ENCODE measurements at regions not wholly inside any gene's neighbourhood (a gene's known extent, or its start where the extent isn't known, plus 50 kb on each side); places are given as distances from the start of the nearest gene placed in this dataset.
"Not testable (repeated sequence)": the region's sequence is repeated elsewhere in the genome, so short reads cannot be mapped to it uniquely, and the experiment has no call there.

DNA sequence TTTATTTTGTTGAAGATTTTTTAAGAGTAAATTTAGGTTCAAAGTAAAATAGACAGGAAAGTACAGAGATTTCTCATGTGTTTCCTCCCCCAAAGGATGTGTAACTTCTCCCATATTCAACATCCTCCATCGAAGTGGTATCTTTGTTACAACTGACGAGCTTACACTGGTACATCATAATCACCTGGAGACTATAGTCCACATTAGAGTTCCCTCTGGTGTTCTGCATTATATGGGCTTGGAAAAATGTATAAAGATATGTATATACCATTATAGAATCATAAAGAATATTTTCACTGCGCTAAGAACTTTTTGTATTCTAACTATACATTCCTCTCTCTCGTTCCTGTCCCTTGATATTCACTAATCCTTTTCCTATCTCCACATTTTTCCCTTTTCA is 203.7 kb downstream of the AMY1C start:
- Mint-ChIP-seq H3K9me3 (no peaks in the 10 kb centered on the region), H3K27me3 (no peaks in the 10 kb centered on the region), H3K27ac (no peak overlapping the region), H3K4me3 (no peak overlapping the region), H3K4me1 (no peaks in the 10 kb centered on the region), H3K36me3 (ENCODE audit: low read depth) (no peaks in the 10 kb centered on the region)
- DNase-seq = no peak
- intact Hi-C loops (cut with micrococcal nuclease) = no loop called here

DNA sequence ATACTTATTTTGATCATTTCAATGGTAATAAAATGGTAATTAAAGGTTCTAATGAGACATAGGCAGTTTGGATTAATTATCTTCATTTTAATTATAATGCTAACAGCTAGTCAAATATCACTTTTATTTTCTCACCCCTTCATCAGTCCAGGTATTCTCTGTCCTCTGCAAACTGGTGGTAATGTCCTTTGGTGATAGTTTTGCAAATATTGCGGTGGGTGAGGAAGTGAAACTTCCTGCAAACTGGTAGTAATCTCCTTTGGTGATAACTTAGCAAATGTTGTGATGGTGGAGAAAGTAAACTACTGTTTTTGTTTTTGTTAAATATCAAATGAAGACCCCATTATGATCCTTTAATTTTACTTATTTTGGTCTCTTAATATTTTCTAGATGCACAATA is 209.0 kb downstream of the AMY1C start:
- no peaks in the 10 kb centered on the region for H3K4me1 Mint-ChIP-seq
- H3K4me3 Mint-ChIP-seq = no peak overlapping the region
- H3K9me3 Mint-ChIP-seq = no peaks in the 10 kb centered on the region

DNA sequence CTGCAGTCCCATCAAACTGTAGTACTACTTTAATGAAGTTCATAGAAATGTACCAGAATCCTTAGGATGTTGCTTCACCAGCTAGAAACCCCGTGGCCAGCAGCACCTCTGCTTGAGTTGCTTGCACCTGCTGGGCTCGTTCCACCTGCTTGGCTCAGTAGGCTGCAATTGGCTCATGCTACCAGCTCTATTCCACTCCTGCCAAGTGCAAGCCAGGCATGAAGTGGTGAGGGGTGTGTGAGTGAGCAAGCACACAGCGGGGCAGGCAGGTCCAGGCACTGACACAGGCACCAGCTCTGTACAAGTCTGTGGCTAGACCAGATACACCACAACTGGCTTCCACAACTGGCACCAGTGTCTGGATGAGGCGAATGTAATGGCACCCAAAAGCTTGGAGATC is 209.9 kb downstream of the AMY1C start:
- H3K27ac Mint-ChIP-seq = no peak overlapping the region
- no peak overlapping the region for H3K4me3 Mint-ChIP-seq
- no peaks in the 10 kb centered on the region for H3K36me3 Mint-ChIP-seq (ENCODE audit: low read depth)
- intact Hi-C loops (cut with micrococcal nuclease) = no loop called here
- no peaks in the 10 kb centered on the region for H3K27me3 Mint-ChIP-seq
- DNase-seq = no peak
- no peaks in the 10 kb centered on the region for H3K4me1 Mint-ChIP-seq
- H3K9me3 Mint-ChIP-seq = no peaks in the 10 kb centered on the region

More for the DNA sequence above, 209.0 kb downstream of the AMY1C start:
- Mint-ChIP-seq H3K36me3 (ENCODE audit: low read depth) (no peaks in the 10 kb centered on the region), H3K27ac (no peak overlapping the region), H3K27me3 (no peaks in the 10 kb centered on the region)
- no peak for DNase-seq
- intact Hi-C loops (cut with micrococcal nuclease) = no loop called here

- intact Hi-C loops (cut with micrococcal nuclease) = no loop called here
- no peak for DNase-seq
- Mint-ChIP-seq H3K9me3 (no peaks in the 10 kb centered on the region), H3K4me1 (no peaks in the 10 kb centered on the region), H3K27ac (no peak overlapping the region), H3K4me3 (no peak overlapping the region), H3K27me3 (no peaks in the 10 kb centered on the region), H3K36me3 (ENCODE audit: low read depth) (no peaks in the 10 kb centered on the region)
Measured at GRCh38 chr1:103960045-103960444, 210.3 kb downstream of the AMY1C start.

DNA sequence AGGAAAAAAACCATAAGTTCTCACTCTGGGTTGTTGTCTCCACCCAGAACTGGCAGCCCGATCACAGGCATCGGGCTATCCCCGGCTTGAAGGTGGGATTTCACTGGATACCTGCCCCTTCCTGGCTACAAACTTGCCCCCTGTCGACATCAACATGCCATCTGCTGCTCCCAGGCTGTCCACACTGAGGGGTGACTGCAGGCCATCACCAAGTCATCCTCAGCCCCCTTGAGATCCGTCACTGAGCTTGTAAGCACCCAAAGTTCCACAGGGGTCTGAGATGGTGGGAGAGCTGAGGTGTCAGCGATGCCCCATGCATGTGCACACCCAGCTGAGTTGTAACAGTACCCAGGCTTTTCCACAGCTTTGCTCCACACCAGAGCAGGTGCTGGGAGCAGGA is 211.0 kb downstream of the AMY1C start:
- Mint-ChIP-seq H3K4me3 (no peak overlapping the region), H3K9me3 (peaks cover 4% of the 10 kb centered on the region), H3K36me3 (ENCODE audit: low read depth) (no peaks in the 10 kb centered on the region), H3K27me3 (no peaks in the 10 kb centered on the region), H3K27ac (no peak overlapping the region), H3K4me1 (no peaks in the 10 kb centered on the region)
- no peak for DNase-seq
- intact Hi-C loops (cut with micrococcal nuclease) = no loop called here

DNA sequence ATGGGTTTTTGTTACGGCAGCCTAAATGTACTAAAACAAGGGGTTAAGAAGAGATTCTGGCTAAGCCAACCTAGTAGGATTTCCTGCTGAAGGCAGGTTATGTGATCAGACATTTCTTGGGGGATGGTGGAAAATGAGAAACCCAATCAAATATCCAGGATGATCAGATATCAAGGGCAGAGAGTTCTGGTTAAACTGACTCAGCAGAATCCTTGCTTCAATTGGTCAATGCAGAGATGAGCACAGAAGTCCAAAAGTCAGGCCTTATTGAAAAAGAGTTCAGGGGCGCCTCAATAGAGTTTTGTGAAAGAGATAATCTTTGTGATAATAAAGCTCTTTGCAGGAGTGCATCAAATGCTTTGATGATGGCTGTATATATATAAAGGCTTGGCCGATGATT is 237.1 kb downstream of the AMY1C start:
- no peaks in the 10 kb centered on the region for H3K27me3 Mint-ChIP-seq
- peaks cover 8% of the 10 kb centered on the region for H3K9me3 Mint-ChIP-seq
- H3K4me3 Mint-ChIP-seq = no peak overlapping the region
- DNase-seq = no peak
- H3K27ac Mint-ChIP-seq = no peak overlapping the region
- H3K4me1 Mint-ChIP-seq = no peaks in the 10 kb centered on the region
- H3K36me3 Mint-ChIP-seq (ENCODE audit: low read depth) = no peaks in the 10 kb centered on the region
- intact Hi-C loops (cut with micrococcal nuclease) = no loop called here

GRCh38 chr1:103997631-103998030 is 247.9 kb downstream of the AMY1C start:
- no peak for DNase-seq
- intact Hi-C loops (cut with micrococcal nuclease) = no loop called here
- Mint-ChIP-seq H3K27me3 (no peaks in the 10 kb centered on the region), H3K4me1 (no peaks in the 10 kb centered on the region), H3K4me3 (no peak overlapping the region), H3K36me3 (ENCODE audit: low read depth) (no peaks in the 10 kb centered on the region), H3K9me3 (no peaks in the 10 kb centered on the region), H3K27ac (no peak overlapping the region)

DNA sequence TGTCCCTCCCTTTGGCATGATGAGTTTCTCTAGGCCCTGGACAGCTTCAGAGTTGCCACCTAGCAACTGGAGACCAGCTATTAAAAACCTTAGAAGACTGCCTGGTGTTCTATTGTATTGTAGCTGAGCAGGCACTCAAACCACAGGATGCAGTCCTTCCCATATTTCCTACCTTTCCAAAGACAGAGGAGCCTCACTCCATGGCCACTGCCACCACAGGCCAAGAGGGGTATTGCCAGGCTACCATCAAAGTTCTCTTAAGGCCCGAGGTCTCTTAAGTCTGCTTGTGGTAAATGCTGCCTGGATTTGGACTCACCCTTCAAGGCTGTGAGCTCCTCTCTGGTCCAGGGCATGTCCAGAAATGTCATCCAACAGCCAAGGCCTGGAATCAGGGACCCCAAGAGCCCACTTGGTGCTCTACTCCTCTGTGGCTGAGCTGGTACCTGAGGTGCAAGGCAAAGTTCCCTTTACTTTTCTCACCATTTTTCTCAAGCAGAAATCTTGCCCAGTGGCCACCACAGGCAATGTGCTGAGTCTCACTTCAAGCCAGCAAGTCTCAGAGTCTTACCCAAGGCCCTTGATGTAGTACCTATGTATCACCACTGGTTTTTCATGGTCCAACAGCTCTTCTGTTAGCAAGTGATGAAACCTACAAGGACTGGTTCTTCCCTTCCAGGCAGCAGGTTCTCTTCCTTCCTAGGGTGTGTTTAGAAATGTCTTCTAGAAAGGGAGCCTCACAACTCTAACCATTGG is 269.4 kb downstream of the AMY1C start:
- no peak for DNase-seq
- H3K27me3 Mint-ChIP-seq = no peaks in the 10 kb centered on the region
- H3K4me1 Mint-ChIP-seq = no peaks in the 10 kb centered on the region
- H3K4me3 Mint-ChIP-seq = no peak overlapping the region
- H3K9me3 Mint-ChIP-seq = no peaks in the 10 kb centered on the region
- intact Hi-C loops (cut with micrococcal nuclease) = no loop called here
- H3K36me3 Mint-ChIP-seq (ENCODE audit: low read depth) = no peaks in the 10 kb centered on the region
- no peak overlapping the region for H3K27ac Mint-ChIP-seq

GRCh38 chr1:104019675-104020049 is 270.0 kb downstream of the AMY1C start:
- Mint-ChIP-seq H3K4me3 (no peak overlapping the region), H3K27ac (no peak overlapping the region), H3K27me3 (no peaks in the 10 kb centered on the region), H3K9me3 (no peaks in the 10 kb centered on the region), H3K4me1 (no peaks in the 10 kb centered on the region), H3K36me3 (ENCODE audit: low read depth) (no peaks in the 10 kb centered on the region)
- DNase-seq = no peak
- intact Hi-C loops (cut with micrococcal nuclease) = no loop called here

- Mint-ChIP-seq H3K27me3 (no peaks in the 10 kb centered on the region), H3K4me3 (no peak overlapping the region), H3K9me3 (no peaks in the 10 kb centered on the region), H3K4me1 (no peaks in the 10 kb centered on the region), H3K27ac (no peak overlapping the region), H3K36me3 (ENCODE audit: low read depth) (no peaks in the 10 kb centered on the region)
- intact Hi-C loops (cut with micrococcal nuclease) = no loop called here
- DNase-seq = no peak
Measured at GRCh38 chr1:104028416-104029035, 278.8 kb downstream of the AMY1C start.

GRCh38 chr1:104029456-104029970 is 279.8 kb downstream of the AMY1C start:
- Mint-ChIP-seq H3K27ac (no peak overlapping the region), H3K36me3 (ENCODE audit: low read depth) (no peaks in the 10 kb centered on the region), H3K9me3 (no peaks in the 10 kb centered on the region), H3K4me3 (no peak overlapping the region), H3K4me1 (no peaks in the 10 kb centered on the region), H3K27me3 (no peaks in the 10 kb centered on the region)
- DNase-seq = no peak
- intact Hi-C loops (cut with micrococcal nuclease) = no loop called here

- Mint-ChIP-seq H3K27ac (no peak overlapping the region), H3K27me3 (no peaks in the 10 kb centered on the region), H3K9me3 (peaks cover 5% of the 10 kb centered on the region), H3K36me3 (ENCODE audit: low read depth) (no peaks in the 10 kb centered on the region), H3K4me3 (no peak overlapping the region), H3K4me1 (no peaks in the 10 kb centered on the region)
- intact Hi-C loops (cut with micrococcal nuclease) = no loop called here
- DNase-seq = no peak
Measured at GRCh38 chr1:104056786-104057185, 307.1 kb downstream of the AMY1C start.

- intact Hi-C loops (cut with micrococcal nuclease); H3K27ac Mint-ChIP-seq; H3K9me3 Mint-ChIP-seq; DNase-seq; H3K4me3 Mint-ChIP-seq; H3K4me1 Mint-ChIP-seq; H3K36me3 Mint-ChIP-seq (ENCODE audit: low read depth); H3K27me3 Mint-ChIP-seq: not testable (repeated sequence)
Measured at GRCh38 chr1:104057219-104057898, 307.7 kb downstream of the AMY1C start.

DNA sequence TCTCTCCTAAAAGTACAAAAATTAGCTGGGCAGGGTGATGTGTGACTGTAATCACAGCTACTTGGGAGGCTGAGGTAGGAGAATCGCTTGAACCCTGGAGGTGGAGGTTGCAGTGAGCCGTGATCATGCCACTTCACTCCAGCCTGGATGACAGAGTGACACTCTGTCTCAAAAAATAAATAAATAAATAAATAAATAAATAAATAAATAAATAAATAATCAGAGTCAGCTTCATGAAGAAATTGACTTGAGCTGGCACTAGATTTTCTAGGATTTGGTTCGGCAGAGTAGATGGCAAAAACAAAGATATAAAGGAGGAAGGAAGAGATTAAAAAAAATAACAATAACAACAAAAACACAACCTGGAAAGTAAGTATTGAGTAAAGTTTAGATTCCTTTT is 311.9 kb downstream of the AMY1C start:
- H3K27me3 Mint-ChIP-seq; intact Hi-C loops (cut with micrococcal nuclease); H3K4me1 Mint-ChIP-seq; H3K4me3 Mint-ChIP-seq; H3K9me3 Mint-ChIP-seq; H3K36me3 Mint-ChIP-seq (ENCODE audit: low read depth); DNase-seq; H3K27ac Mint-ChIP-seq: not testable (repeated sequence)

Measured in activated CD4-positive, alpha-beta T cell treated with anti-CD3 and anti-CD28 coated beads, Interleukin-2, amount 10 ng/mL, durations not matched to agents 24 days and 14 days (primary cell).